PFSK-1 (cell line): ENCODE measurements at regions not wholly inside any gene's neighbourhood (a gene's known extent, or its start where the extent isn't known, plus 50 kb on each side); places are given as distances from the start of the nearest gene placed in this dataset.

Experiments used
- POLR2AphosphoS5 ChIP-seq: IDR thresholded peaks from 2 replicates; pipeline ENCODE4 v1.6.1; 2012; ENCODE audit warnings: low read depth, mild to moderate bottlenecking, control low read depth, low read length, moderate library complexity
- SIN3A ChIP-seq: IDR thresholded peaks from 2 replicates; pipeline ENCODE4 v1.6.1; 2012; ENCODE audit warnings: mild to moderate bottlenecking, low read length, moderate library complexity, borderline replicate concordance; ENCODE audit not compliant: insufficient read depth
- TAF1 ChIP-seq: IDR thresholded peaks from 2 replicates; pipeline ENCODE4 v1.6.1; 2012; ENCODE audit warnings: low read length, control low read depth, borderline replicate concordance; ENCODE audit not compliant: insufficient read depth
- TF ChIP-seq, protein P1 (sequence below), 2 experiments: IDR thresholded peaks; 2 replicates each; pipeline versions ENCODE4 v1.6.1 to v1.8.0; 2011 to 2012; ENCODE audit warnings: low read depth in 2 of 2, low read length in 2 of 2, control low read depth in 1 of 2, inconsistent platforms in 1 of 2, mild to moderate bottlenecking in 1 of 2, moderate library complexity in 1 of 2; ENCODE audit not compliant: insufficient read depth in 1 of 2

DNA sequence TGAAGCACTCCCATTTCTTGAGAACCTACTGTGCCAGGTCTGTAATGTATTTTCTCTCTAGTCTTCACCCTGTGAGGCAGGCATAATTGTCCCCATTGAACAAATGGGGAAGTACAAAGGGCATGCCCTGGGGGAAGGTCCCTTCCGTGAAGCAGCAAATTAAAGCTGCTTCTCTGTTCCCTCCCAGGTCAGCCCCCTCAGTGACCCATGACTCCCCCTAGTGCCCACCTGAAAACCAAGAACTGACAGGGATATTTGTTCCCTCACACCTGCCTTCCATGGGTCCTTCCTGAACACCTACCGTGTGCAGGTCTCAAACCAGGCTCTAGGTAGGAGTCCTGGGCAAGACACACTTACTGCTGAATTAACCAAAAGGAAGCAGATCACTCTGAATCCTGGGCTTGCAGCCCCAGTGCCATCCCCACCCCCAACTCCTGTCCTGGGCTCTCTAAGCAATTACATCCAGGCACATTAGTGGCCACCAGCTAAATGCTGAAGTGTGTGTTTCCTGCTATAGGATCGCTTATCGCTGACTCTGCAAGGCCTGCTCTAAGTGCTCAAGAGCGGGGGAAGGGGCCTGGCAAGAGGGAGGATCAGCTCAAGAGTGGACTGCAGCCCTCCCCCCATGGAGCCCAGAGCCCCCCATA is 254.8 kb downstream of the CDK5RAP2 start:
- TF ChIP-seq POLR2AphosphoS5 = no peak
- TF ChIP-seq TAF1 = no peak
- TF ChIP-seq SIN3A = no peak
- TF ChIP-seq, protein P1, sequence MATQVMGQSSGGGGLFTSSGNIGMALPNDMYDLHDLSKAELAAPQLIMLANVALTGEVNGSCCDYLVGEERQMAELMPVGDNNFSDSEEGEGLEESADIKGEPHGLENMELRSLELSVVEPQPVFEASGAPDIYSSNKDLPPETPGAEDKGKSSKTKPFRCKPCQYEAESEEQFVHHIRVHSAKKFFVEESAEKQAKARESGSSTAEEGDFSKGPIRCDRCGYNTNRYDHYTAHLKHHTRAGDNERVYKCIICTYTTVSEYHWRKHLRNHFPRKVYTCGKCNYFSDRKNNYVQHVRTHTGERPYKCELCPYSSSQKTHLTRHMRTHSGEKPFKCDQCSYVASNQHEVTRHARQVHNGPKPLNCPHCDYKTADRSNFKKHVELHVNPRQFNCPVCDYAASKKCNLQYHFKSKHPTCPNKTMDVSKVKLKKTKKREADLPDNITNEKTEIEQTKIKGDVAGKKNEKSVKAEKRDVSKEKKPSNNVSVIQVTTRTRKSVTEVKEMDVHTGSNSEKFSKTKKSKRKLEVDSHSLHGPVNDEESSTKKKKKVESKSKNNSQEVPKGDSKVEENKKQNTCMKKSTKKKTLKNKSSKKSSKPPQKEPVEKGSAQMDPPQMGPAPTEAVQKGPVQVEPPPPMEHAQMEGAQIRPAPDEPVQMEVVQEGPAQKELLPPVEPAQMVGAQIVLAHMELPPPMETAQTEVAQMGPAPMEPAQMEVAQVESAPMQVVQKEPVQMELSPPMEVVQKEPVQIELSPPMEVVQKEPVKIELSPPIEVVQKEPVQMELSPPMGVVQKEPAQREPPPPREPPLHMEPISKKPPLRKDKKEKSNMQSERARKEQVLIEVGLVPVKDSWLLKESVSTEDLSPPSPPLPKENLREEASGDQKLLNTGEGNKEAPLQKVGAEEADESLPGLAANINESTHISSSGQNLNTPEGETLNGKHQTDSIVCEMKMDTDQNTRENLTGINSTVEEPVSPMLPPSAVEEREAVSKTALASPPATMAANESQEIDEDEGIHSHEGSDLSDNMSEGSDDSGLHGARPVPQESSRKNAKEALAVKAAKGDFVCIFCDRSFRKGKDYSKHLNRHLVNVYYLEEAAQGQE (IDR thresholded peaks at IDR 0.05; ENCODE audit: insufficient read depth in 1 of 2, low read depth in 2 of 2, low read length in 2 of 2) = no peak
